ENCODE measurements at regions not wholly inside any gene's neighbourhood (a gene's known extent, or its start where the extent isn't known, plus 50 kb on each side); places are given as distances from the start of the nearest gene placed in this dataset.

- H3K4me3 ChIP-seq (ENCODE audit: low read depth, low read length), result no peak overlapping the region
- H2BK12ac ChIP-seq (ENCODE audit: low read length), result no peak overlapping the region
- no peak overlapping the region for H2BK5ac ChIP-seq (ENCODE audit: low read depth, low read length, poor library complexity)
- H4K12ac ChIP-seq (ENCODE audit: low read depth, low read length), result no peak overlapping the region
- DNase-seq, result no peak
- no peak overlapping the region for H3K14ac ChIP-seq (ENCODE audit: low read length)
- no peak overlapping the region for H3K23ac ChIP-seq (ENCODE audit: low read length)
- H3K79me2 ChIP-seq (ENCODE audit: control insufficient read depth, insufficient read depth, low read length, poor library complexity), result no peaks in the 10 kb centered on the region
- H2BK120ac ChIP-seq (ENCODE audit: insufficient read depth, low read length, poor library complexity), result no peak overlapping the region
- peaks cover 70% of the 10 kb centered on the region for H3K27me3 ChIP-seq (ENCODE audit: insufficient read depth, low read length)
- H3K9me3 ChIP-seq (ENCODE audit: insufficient read depth, low read depth, low read length), result peaks cover 2% of the 10 kb centered on the region
- H3K4me2 ChIP-seq (ENCODE audit: low read length), result no peak overlapping the region
- H3K4me1 ChIP-seq (ENCODE audit: control insufficient read depth in 1 of 2, insufficient read depth in 2 of 2, low read length in 2 of 2), result peaks cover 2 to 6% of the 10 kb centered on the region in 2 experiments
- H3K18ac ChIP-seq (ENCODE audit: low read length), result no peak overlapping the region
- no CpG with 5 or more reads among the region's 5 CpGs for WGBS (ENCODE audit: extremely low coverage, insufficient coverage, insufficient read length)
- H2AK5ac ChIP-seq (ENCODE audit: low read length), result no peak overlapping the region
- no peaks in the 10 kb centered on the region for H3K36me3 ChIP-seq (ENCODE audit: control insufficient read depth in 1 of 2, insufficient read depth in 2 of 2, low read length in 2 of 2)
- H3K27ac ChIP-seq (ENCODE audit: low read depth, low read length), result no peak overlapping the region
- H2AFZ ChIP-seq (ENCODE audit: insufficient read depth, low read length, poor library complexity), result no peak overlapping the region
- no peak overlapping the region for H3K4ac ChIP-seq (ENCODE audit: low read depth, low read length)
- no peak overlapping the region for H4K91ac ChIP-seq (ENCODE audit: low read depth, low read length)
- H4K8ac ChIP-seq (ENCODE audit: low read depth, low read length), result no peak overlapping the region
- H3K79me1 ChIP-seq (ENCODE audit: low read length), result no peaks in the 10 kb centered on the region
- no peak overlapping the region for H3K9ac ChIP-seq (ENCODE audit: low read length)
These were observed 157.4 kb downstream of the TRIM27 start for GRCh38 chr6:28766426-28766825.

- Histone ChIP-seq H3K27ac (ENCODE audit: low read depth, low read length) (no peak overlapping the region), H2AFZ (ENCODE audit: insufficient read depth, low read length, poor library complexity) (no peak overlapping the region), H3K23ac (ENCODE audit: low read length) (no peak overlapping the region), H3K18ac (ENCODE audit: low read length) (no peak overlapping the region), H4K8ac (ENCODE audit: low read depth, low read length) (no peak overlapping the region), H3K4ac (ENCODE audit: low read depth, low read length) (no peak overlapping the region), H3K9me3 (ENCODE audit: insufficient read depth, low read depth, low read length) (peaks cover 3% of the 10 kb centered on the region), H2BK5ac (ENCODE audit: low read depth, low read length, poor library complexity) (no peak overlapping the region), H3K79me1 (ENCODE audit: low read length) (no peaks in the 10 kb centered on the region), H4K12ac (ENCODE audit: low read depth, low read length) (no peak overlapping the region), H3K14ac (ENCODE audit: low read length) (no peak overlapping the region), H2AK5ac (ENCODE audit: low read length) (no peak overlapping the region), H3K4me3 (ENCODE audit: low read depth, low read length) (no peak overlapping the region), H3K4me2 (ENCODE audit: low read length) (no peak overlapping the region), H3K36me3 (ENCODE audit: control insufficient read depth in 1 of 2, insufficient read depth in 2 of 2, low read length in 2 of 2) (no peaks in the 10 kb centered on the region), H3K9ac (ENCODE audit: low read length) (no peak overlapping the region), H3K4me1 (ENCODE audit: control insufficient read depth in 1 of 2, insufficient read depth in 2 of 2, low read length in 2 of 2) (peaks cover 2 to 6% of the 10 kb centered on the region in 2 experiments), H2BK12ac (ENCODE audit: low read length) (no peak overlapping the region), H2BK120ac (ENCODE audit: insufficient read depth, low read length, poor library complexity) (no peak overlapping the region), H4K91ac (ENCODE audit: low read depth, low read length) (no peak overlapping the region), H3K79me2 (ENCODE audit: control insufficient read depth, insufficient read depth, low read length, poor library complexity) (no peaks in the 10 kb centered on the region), H3K27me3 (ENCODE audit: insufficient read depth, low read length) (peaks cover 78% of the 10 kb centered on the region)
- no peak for DNase-seq
- WGBS (ENCODE audit: extremely low coverage, insufficient coverage, insufficient read length), result no CpG with 5 or more reads among the region's 4 CpGs
These were observed 156.7 kb downstream of the TRIM27 start for GRCh38 chr6:28767133-28767532.

GRCh38 chr6:28767691-28768090 lies 156.1 kb downstream of the TRIM27 start:
- no peak overlapping the region for H3K4me2 ChIP-seq (ENCODE audit: low read length)
- H3K4me3 ChIP-seq (ENCODE audit: low read depth, low read length), result no peak overlapping the region
- no peak overlapping the region for H4K12ac ChIP-seq (ENCODE audit: low read depth, low read length)
- peaks cover 2 to 8% of the 10 kb centered on the region in 2 experiments for H3K4me1 ChIP-seq (ENCODE audit: control insufficient read depth in 1 of 2, insufficient read depth in 2 of 2, low read length in 2 of 2)
- no peaks in the 10 kb centered on the region for H3K36me3 ChIP-seq (ENCODE audit: control insufficient read depth in 1 of 2, insufficient read depth in 2 of 2, low read length in 2 of 2)
- WGBS (ENCODE audit: extremely low coverage, insufficient coverage, insufficient read length), result no CpG with 5 or more reads among the region's 5 CpGs
- H3K27me3 ChIP-seq (ENCODE audit: insufficient read depth, low read length), result peaks cover 83% of the 10 kb centered on the region
- H3K27ac ChIP-seq (ENCODE audit: low read depth, low read length), result no peak overlapping the region
- no peak overlapping the region for H2AK5ac ChIP-seq (ENCODE audit: low read length)
- no peak overlapping the region for H2AFZ ChIP-seq (ENCODE audit: insufficient read depth, low read length, poor library complexity)
- H4K91ac ChIP-seq (ENCODE audit: low read depth, low read length), result no peak overlapping the region
- no peak overlapping the region for H2BK12ac ChIP-seq (ENCODE audit: low read length)
- no peak overlapping the region for H4K8ac ChIP-seq (ENCODE audit: low read depth, low read length)
- DNase-seq, result no peak
- no peak overlapping the region for H3K23ac ChIP-seq (ENCODE audit: low read length)
- H3K18ac ChIP-seq (ENCODE audit: low read length), result no peak overlapping the region
- H2BK5ac ChIP-seq (ENCODE audit: low read depth, low read length, poor library complexity), result no peak overlapping the region
- H3K79me1 ChIP-seq (ENCODE audit: low read length), result no peaks in the 10 kb centered on the region
- H3K9me3 ChIP-seq (ENCODE audit: insufficient read depth, low read depth, low read length), result peaks cover 3% of the 10 kb centered on the region
- no peak overlapping the region for H2BK120ac ChIP-seq (ENCODE audit: insufficient read depth, low read length, poor library complexity)
- no peak overlapping the region for H3K9ac ChIP-seq (ENCODE audit: low read length)
- H3K79me2 ChIP-seq (ENCODE audit: control insufficient read depth, insufficient read depth, low read length, poor library complexity), result no peaks in the 10 kb centered on the region
- H3K14ac ChIP-seq (ENCODE audit: low read length), result no peak overlapping the region
- no peak overlapping the region for H3K4ac ChIP-seq (ENCODE audit: low read depth, low read length)

GRCh38 chr6:28768187-28768913 lies 155.4 kb downstream of the TRIM27 start:
- WGBS (ENCODE audit: extremely low coverage, insufficient coverage, insufficient read length), result no CpG with 5 or more reads among the region's 12 CpGs

More at GRCh38 chr6:28768187-28768913, 155.4 kb downstream of the TRIM27 start:
- H3K79me2 ChIP-seq (ENCODE audit: control insufficient read depth, insufficient read depth, low read length, poor library complexity), result no peaks in the 10 kb centered on the region
- no peak overlapping the region for H2AFZ ChIP-seq (ENCODE audit: insufficient read depth, low read length, poor library complexity)
- H3K9me3 ChIP-seq (ENCODE audit: insufficient read depth, low read depth, low read length), result peaks cover 6% of the 10 kb centered on the region
- H2BK5ac ChIP-seq (ENCODE audit: low read depth, low read length, poor library complexity), result no peak overlapping the region
- H3K4me3 ChIP-seq (ENCODE audit: low read depth, low read length), result no peak overlapping the region
- no peaks in the 10 kb centered on the region for H3K79me1 ChIP-seq (ENCODE audit: low read length)
- H2AK5ac ChIP-seq (ENCODE audit: low read length), result no peak overlapping the region
- H3K36me3 ChIP-seq (ENCODE audit: control insufficient read depth in 1 of 2, insufficient read depth in 2 of 2, low read length in 2 of 2), result no peaks in the 10 kb centered on the region
- H4K91ac ChIP-seq (ENCODE audit: low read depth, low read length), result no peak overlapping the region
- H3K14ac ChIP-seq (ENCODE audit: low read length), result no peak overlapping the region
- H3K4me1 ChIP-seq (ENCODE audit: control insufficient read depth in 1 of 2, insufficient read depth in 2 of 2, low read length in 2 of 2), result peaks cover 5 to 14% of the 10 kb centered on the region in 2 experiments
- H3K4me2 ChIP-seq (ENCODE audit: low read length), result no peak overlapping the region
- H3K23ac ChIP-seq (ENCODE audit: low read length), result no peak overlapping the region
- DNase-seq, result no peak
- no peak overlapping the region for H2BK12ac ChIP-seq (ENCODE audit: low read length)
- H4K8ac ChIP-seq (ENCODE audit: low read depth, low read length), result no peak overlapping the region
- no peak overlapping the region for H3K18ac ChIP-seq (ENCODE audit: low read length)
- no peak overlapping the region for H2BK120ac ChIP-seq (ENCODE audit: insufficient read depth, low read length, poor library complexity)
- no peak overlapping the region for H3K4ac ChIP-seq (ENCODE audit: low read depth, low read length)
- H3K9ac ChIP-seq (ENCODE audit: low read length), result no peak overlapping the region
- H3K27ac ChIP-seq (ENCODE audit: low read depth, low read length), result no peak overlapping the region
- no peak overlapping the region for H4K12ac ChIP-seq (ENCODE audit: low read depth, low read length)
- H3K27me3 ChIP-seq (ENCODE audit: insufficient read depth, low read length), result peaks cover 87% of the 10 kb centered on the region
